GM18907 (cell line): ENCODE measurements at regions not wholly inside any gene's neighbourhood (a gene's known extent, or its start where the extent isn't known, plus 50 kb on each side); places are given as distances from the start of the nearest gene placed in this dataset.
"Not testable (repeated sequence)": the region's sequence is repeated elsewhere in the genome, so short reads cannot be mapped to it uniquely, and the experiment has no call there.

Experiments
- ATAC-seq: cut with Tn5 transposase; IDR thresholded peaks from one replicate; pipeline ENCODE4 v1.9.1; 2021; ENCODE audit warnings: mild to moderate bottlenecking, moderate library complexity; ENCODE audit not compliant: unreplicated experiment

- ATAC-seq = no peak
Observed at GRCh38 chr9:100700689-100701318, 122.9 kb downstream of the CAVIN4 start.

- ATAC-seq = peak; percentile 73
Observed at GRCh38 chr9:100714372-100715099, 136.7 kb downstream of the CAVIN4 start.

- ATAC-seq = no peak
Observed at GRCh38 chr9:100715100-100715380, 137.2 kb downstream of the CAVIN4 start.

- no peak for ATAC-seq
Observed at GRCh38 chr9:100718717-100719116, 140.8 kb downstream of the CAVIN4 start.

- ATAC-seq = no peak
Observed at GRCh38 chr9:100720922-100721321, 143.0 kb downstream of the CAVIN4 start.

- ATAC-seq = no peak
Observed at GRCh38 chr9:100724886-100725285, 147.0 kb downstream of the CAVIN4 start.

GRCh38 chr9:100725371-100725770 is 147.5 kb downstream of the CAVIN4 start:
- ATAC-seq = no peak

GRCh38 chr9:100729336-100729895 is 151.5 kb downstream of the CAVIN4 start:
- ATAC-seq = no peak

- ATAC-seq = no peak
Observed at GRCh38 chr9:100730086-100730485, 152.2 kb downstream of the CAVIN4 start.

GRCh38 chr9:100731038-100731556 is 153.2 kb downstream of the CAVIN4 start:
- no peak for ATAC-seq

- ATAC-seq = no peak
Observed at GRCh38 chr9:100731557-100731956, 153.7 kb downstream of the CAVIN4 start.

GRCh38 chr9:100739208-100739607 is 161.3 kb downstream of the CAVIN4 start:
- ATAC-seq = no peak

GRCh38 chr9:100739666-100740065 is 161.8 kb downstream of the CAVIN4 start:
- ATAC-seq = no peak

- not testable (repeated sequence) for ATAC-seq
Observed at GRCh38 chr9:100748930-100749329, 171.1 kb downstream of the CAVIN4 start.

- no peak for ATAC-seq
Observed at GRCh38 chr9:100756217-100756616, 178.3 kb downstream of the CAVIN4 start.

- no peak for ATAC-seq
Observed at GRCh38 chr9:100759215-100759614, 181.3 kb downstream of the CAVIN4 start.

GRCh38 chr9:100761276-100761802 is 183.5 kb downstream of the CAVIN4 start:
- no peak for ATAC-seq

GRCh38 chr9:100774326-100774725 is 196.4 kb downstream of the CAVIN4 start:
- ATAC-seq = no peak

- ATAC-seq = no peak
Observed at GRCh38 chr9:100774962-100775361, 197.1 kb downstream of the CAVIN4 start.

- no peak for ATAC-seq
Observed at GRCh38 chr9:100775912-100776311, 198.0 kb downstream of the CAVIN4 start.

- no peak for ATAC-seq
Observed at GRCh38 chr9:100784755-100785154, 206.9 kb downstream of the CAVIN4 start.

- ATAC-seq = no peak
Observed at GRCh38 chr9:100785946-100786345, 208.1 kb downstream of the CAVIN4 start.
